Panc1 (cell line): ENCODE measurements at regions not wholly inside any gene's neighbourhood (a gene's known extent, or its start where the extent isn't known, plus 50 kb on each side); places are given as distances from the start of the nearest gene placed in this dataset.

Source experiments
- ATAC-seq: fragments of 200-7000 bp; cut with Tn5 transposase; 2 replicates; pipeline ENCODE4 v1.9.1; 2020; ENCODE audit warnings: mild to moderate bottlenecking, moderate library complexity
- BruUV-seq: library from RNA; stranded (reverse); fragments of 400-500 nt; replicated peaks from 2 replicates; lab custom pipeline; 2021; lab: Mats Ljungman, UMichigan
- CTCF ChIA-PET: fragments of 300-600 bp; sonication (Branson Sonifier 250); formaldehyde crosslinking; loops from one replicate; lab custom pipeline; 2022; ENCODE audit warnings: antibody characterized with exemption; lab: Charles Lee
- POLR2A ChIA-PET: fragments of 300-600 bp; sonication (Branson Sonifier 250); formaldehyde crosslinking; loops from one replicate; lab custom pipeline; 2022; ENCODE audit warnings: antibody characterized with exemption; lab: Charles Lee
- DNase-seq: peaks from one replicate; pipeline ENCODE4 v3.0.0-alpha.2; 2010; ENCODE audit warnings: low read depth, low spot score
- H3K27ac ChIP-seq: 2 replicates; pipeline ENCODE4 v1.5.1; 2011; ENCODE audit warnings: mild to moderate bottlenecking, low read length, inconsistent platforms
- H3K27me3 ChIP-seq: fragments of 200-500 bp; sonication (Bioruptor generic); 2 replicates; pipeline ENCODE4 v1.6.0; 2014; ENCODE audit warnings: low read length, inconsistent platforms; ENCODE audit not compliant: control insufficient read depth, insufficient read depth
- H3K36me3 ChIP-seq: fragments of 200-500 bp; sonication (Bioruptor generic); 2 replicates; pipeline ENCODE4 v1.5.1; 2014; ENCODE audit warnings: inconsistent platforms, mild to moderate bottlenecking, low read length, moderate library complexity; ENCODE audit not compliant: control insufficient read depth, insufficient read depth
- H3K4me1 ChIP-seq: 2 replicates; pipeline ENCODE4 v1.5.1; 2011; ENCODE audit warnings: inconsistent platforms, mild to moderate bottlenecking, low read length, moderate library complexity; ENCODE audit not compliant: control insufficient read depth, insufficient read depth
- H3K4me3 ChIP-seq, 2 experiments: 2 replicates each; pipeline ENCODE4 v1.5.1; 2011 to 2012; ENCODE audit warnings: low read depth in 2 of 2, low read length in 2 of 2, mild to moderate bottlenecking in 2 of 2, inconsistent platforms in 1 of 2, moderate library complexity in 1 of 2
- H3K9me3 ChIP-seq: fragments of 200-500 bp; sonication (Bioruptor generic); 2 replicates; pipeline ENCODE4 v1.5.1; 2014; ENCODE audit warnings: low read depth, mild to moderate bottlenecking, inconsistent platforms, low read length, moderate library complexity; ENCODE audit not compliant: control insufficient read depth, insufficient read depth
- POLR2AphosphoS5 ChIP-seq: IDR thresholded peaks from 2 replicates; pipeline ENCODE4 v1.6.1; 2012; ENCODE audit warnings: mild to moderate bottlenecking, low read depth, low read length, moderate library complexity
- SIN3A ChIP-seq: IDR thresholded peaks from 2 replicates; pipeline ENCODE4 v1.6.1; 2012; ENCODE audit warnings: low read depth, mild to moderate bottlenecking, low read length, moderate library complexity, borderline replicate concordance; ENCODE audit not compliant: insufficient read depth
- TCF7L2 ChIP-seq: IDR thresholded peaks from 2 replicates; pipeline ENCODE4 v1.6.1; 2011; ENCODE audit warnings: mild to moderate bottlenecking, low read depth, low read length, inconsistent platforms
- in situ Hi-C: cut with HindIII; loops from 2 replicates; pipeline ENCODE4 v1.10.0; 2016; ENCODE audit warnings: low sequenced_read_pairs, low pct_unique_long_range_greater_than_20kb
- intact Hi-C: fragments of 100-400 bp; cut with micrococcal nuclease; formaldehyde crosslinking; loops from one replicate; pipeline ENCODE4 v1.10.0; 2022; ENCODE audit not compliant: unreplicated experiment
- TF ChIP-seq, protein P1 (sequence below): fragments of 450-650 bp; IDR thresholded peaks from 2 replicates; pipeline ENCODE4 v1.5.1; 2017; ENCODE audit warnings: mild to moderate bottlenecking
- TF ChIP-seq, protein P2 (sequence below), 2 experiments: IDR thresholded peaks; 2 replicates each; pipeline ENCODE4 v1.6.1; 2011 to 2012; ENCODE audit warnings: low read depth in 2 of 2, control low read depth in 1 of 2, low read length in 1 of 2, mild to moderate bottlenecking in 1 of 2, moderate library complexity in 1 of 2; ENCODE audit not compliant: insufficient read depth in 1 of 2

DNA sequence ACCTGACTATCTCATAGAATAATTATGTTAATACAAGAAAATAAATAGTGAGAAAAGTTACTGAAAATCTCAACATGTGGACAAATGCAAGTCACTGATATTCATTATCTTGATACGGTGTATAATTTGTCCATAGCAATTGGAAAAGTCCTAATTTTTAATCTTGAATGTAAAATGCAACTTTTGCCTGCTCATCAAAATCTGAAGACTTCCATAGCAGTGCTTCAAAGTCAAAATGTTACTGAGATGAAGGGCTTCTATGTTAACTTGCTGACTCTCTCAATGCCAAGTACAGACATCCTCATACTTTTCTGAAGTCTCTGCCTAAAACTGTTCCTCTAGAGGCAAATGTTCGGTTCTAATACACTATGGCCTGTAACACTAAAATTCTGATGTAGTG is 1300.1 kb upstream of the EPHA6 start:
- DNase-seq (no peak), ATAC-seq (no peak)
- CTCF ChIA-PET = no interaction called here
- no TSS peak for BruUV-seq
- no peaks in the 10 kb centered on the region for H3K36me3 ChIP-seq
- no peaks in the 10 kb centered on the region for H3K4me1 ChIP-seq
- intact Hi-C loops = no loop called here
- H3K27ac ChIP-seq = no peak overlapping the region
- no peaks in the 10 kb centered on the region for H3K9me3 ChIP-seq
- in situ Hi-C loops = no loop called here
- TF ChIP-seq POLR2AphosphoS5 = no peak
- TF ChIP-seq, protein P1, sequence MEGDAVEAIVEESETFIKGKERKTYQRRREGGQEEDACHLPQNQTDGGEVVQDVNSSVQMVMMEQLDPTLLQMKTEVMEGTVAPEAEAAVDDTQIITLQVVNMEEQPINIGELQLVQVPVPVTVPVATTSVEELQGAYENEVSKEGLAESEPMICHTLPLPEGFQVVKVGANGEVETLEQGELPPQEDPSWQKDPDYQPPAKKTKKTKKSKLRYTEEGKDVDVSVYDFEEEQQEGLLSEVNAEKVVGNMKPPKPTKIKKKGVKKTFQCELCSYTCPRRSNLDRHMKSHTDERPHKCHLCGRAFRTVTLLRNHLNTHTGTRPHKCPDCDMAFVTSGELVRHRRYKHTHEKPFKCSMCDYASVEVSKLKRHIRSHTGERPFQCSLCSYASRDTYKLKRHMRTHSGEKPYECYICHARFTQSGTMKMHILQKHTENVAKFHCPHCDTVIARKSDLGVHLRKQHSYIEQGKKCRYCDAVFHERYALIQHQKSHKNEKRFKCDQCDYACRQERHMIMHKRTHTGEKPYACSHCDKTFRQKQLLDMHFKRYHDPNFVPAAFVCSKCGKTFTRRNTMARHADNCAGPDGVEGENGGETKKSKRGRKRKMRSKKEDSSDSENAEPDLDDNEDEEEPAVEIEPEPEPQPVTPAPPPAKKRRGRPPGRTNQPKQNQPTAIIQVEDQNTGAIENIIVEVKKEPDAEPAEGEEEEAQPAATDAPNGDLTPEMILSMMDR = no peak
- TF ChIP-seq TCF7L2 = no peak
- TF ChIP-seq SIN3A = no peak
- TF ChIP-seq, protein P2, sequence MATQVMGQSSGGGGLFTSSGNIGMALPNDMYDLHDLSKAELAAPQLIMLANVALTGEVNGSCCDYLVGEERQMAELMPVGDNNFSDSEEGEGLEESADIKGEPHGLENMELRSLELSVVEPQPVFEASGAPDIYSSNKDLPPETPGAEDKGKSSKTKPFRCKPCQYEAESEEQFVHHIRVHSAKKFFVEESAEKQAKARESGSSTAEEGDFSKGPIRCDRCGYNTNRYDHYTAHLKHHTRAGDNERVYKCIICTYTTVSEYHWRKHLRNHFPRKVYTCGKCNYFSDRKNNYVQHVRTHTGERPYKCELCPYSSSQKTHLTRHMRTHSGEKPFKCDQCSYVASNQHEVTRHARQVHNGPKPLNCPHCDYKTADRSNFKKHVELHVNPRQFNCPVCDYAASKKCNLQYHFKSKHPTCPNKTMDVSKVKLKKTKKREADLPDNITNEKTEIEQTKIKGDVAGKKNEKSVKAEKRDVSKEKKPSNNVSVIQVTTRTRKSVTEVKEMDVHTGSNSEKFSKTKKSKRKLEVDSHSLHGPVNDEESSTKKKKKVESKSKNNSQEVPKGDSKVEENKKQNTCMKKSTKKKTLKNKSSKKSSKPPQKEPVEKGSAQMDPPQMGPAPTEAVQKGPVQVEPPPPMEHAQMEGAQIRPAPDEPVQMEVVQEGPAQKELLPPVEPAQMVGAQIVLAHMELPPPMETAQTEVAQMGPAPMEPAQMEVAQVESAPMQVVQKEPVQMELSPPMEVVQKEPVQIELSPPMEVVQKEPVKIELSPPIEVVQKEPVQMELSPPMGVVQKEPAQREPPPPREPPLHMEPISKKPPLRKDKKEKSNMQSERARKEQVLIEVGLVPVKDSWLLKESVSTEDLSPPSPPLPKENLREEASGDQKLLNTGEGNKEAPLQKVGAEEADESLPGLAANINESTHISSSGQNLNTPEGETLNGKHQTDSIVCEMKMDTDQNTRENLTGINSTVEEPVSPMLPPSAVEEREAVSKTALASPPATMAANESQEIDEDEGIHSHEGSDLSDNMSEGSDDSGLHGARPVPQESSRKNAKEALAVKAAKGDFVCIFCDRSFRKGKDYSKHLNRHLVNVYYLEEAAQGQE (IDR thresholded peaks at IDR 0.05; ENCODE audit: insufficient read depth in 1 of 2, low read depth in 2 of 2, low read length in 1 of 2) = no peak
- no peak overlapping the region for H3K4me3 ChIP-seq
- H3K27me3 ChIP-seq = no peaks in the 10 kb centered on the region
- POLR2A ChIA-PET = no interaction called here

DNA sequence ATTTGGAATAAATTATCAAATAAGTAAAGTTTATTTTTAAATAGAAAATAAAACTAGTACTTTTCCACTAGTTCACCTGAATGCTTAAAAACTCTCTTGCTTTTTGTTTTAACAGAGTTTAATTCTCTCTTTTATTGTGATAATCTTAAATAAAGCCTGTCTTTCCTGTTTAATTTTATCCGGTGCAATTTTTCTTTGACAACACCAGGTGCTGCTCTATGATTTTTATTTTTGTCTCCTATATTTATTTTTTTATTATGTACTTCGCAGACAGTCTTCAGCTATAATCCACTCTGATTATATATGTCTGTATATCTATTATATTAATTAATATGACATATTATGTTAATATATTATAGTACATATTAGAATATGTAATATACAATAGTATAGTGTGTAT is 1293.0 kb upstream of the EPHA6 start:
- ATAC-seq = no peak
- intact Hi-C loops = no loop called here
- BruUV-seq = no TSS peak

More for the DNA sequence above, 1293.0 kb upstream of the EPHA6 start:
- Histone ChIP-seq H3K4me1 (no peaks in the 10 kb centered on the region), H3K27me3 (no peaks in the 10 kb centered on the region), H3K36me3 (no peaks in the 10 kb centered on the region), H3K4me3 (no peak overlapping the region), H3K9me3 (no peaks in the 10 kb centered on the region), H3K27ac (no peak overlapping the region)
- in situ Hi-C loops = no loop called here
- POLR2A ChIA-PET = no interaction called here
- CTCF ChIA-PET = no interaction called here
- DNase-seq = no peak
- TF ChIP-seq POLR2AphosphoS5 (no peak), TCF7L2 (no peak), SIN3A (no peak)
- TF ChIP-seq, protein P1 = no peak; the same call in 1 of the 2 replicates
- TF ChIP-seq, protein P2 (IDR thresholded peaks at IDR 0.05; ENCODE audit: insufficient read depth in 1 of 2, low read depth in 2 of 2, low read length in 1 of 2) = no peak
